HepG2 (cell line): ENCODE measurements at regions not wholly inside any gene's neighbourhood (a gene's known extent, or its start where the extent isn't known, plus 50 kb on each side); places are given as distances from the start of the nearest gene placed in this dataset.

ENCODE experiments used
- ATAC-seq: fragments of 200-7000 bp; cut with Tn5 transposase; 3 replicates; pipeline ENCODE4 v1.9.1; 2020; ENCODE audit warnings: mild to moderate bottlenecking, moderate library complexity
- BruUV-seq: library from RNA; stranded (reverse); fragments of 400-500 nt; replicated peaks from 2 replicates; lab custom pipeline; 2021; lab: Mats Ljungman, UMichigan
- CTCF ChIA-PET: fragments of 300-600 bp; formaldehyde crosslinking; extraction: SDS; loops from one replicate; lab custom pipeline; 2021; ENCODE audit warnings: low total read pairs, inconsistent platforms, low intra/inter-chr PET ratio; lab: Yijun Ruan, JAX
- POLR2A ChIA-PET: fragments of 350-600 bp; sonication (Branson Sonifier 250); formaldehyde crosslinking; loops from one replicate; lab custom pipeline; 2020; ENCODE audit warnings: antibody characterized with exemption, inconsistent platforms; lab: Yijun Ruan, JAX
- DNase-seq: peaks from one replicate; pipeline ENCODE4 v3.0.0-alpha.2; 2015; ENCODE audit warnings: low spot score
- FAIRE-seq: peaks from 3 replicates; lab custom pipeline; 2011; peaks lifted over from hg19 to GRCh38; lab: Jason Lieb, UNC
- H2AFZ ChIP-seq: one replicate; pipeline ENCODE4 v1.6.1; 2011; ENCODE audit warnings: low read length, inconsistent platforms
- H3K27ac ChIP-seq: fragments of 300-600 bp; 3 replicates; pipeline ENCODE4 v1.8.0; 2011; ENCODE audit warnings: mixed run types, mild to moderate bottlenecking, mixed read lengths, low read length, inconsistent platforms; ENCODE audit not compliant: insufficient read depth; ENCODE audit errors: extremely low read length
- H3K27me3 ChIP-seq, 2 experiments: fragments of 200-600 bp in 1 of 2; 2 replicates in 1 of 2; 3 replicates in 1 of 2; pipeline versions ENCODE4 v1.6.0 to v1.8.0; 2011; ENCODE audit warnings: low read length in 2 of 2, mild to moderate bottlenecking in 2 of 2, moderate library complexity in 2 of 2, inconsistent platforms in 1 of 2; ENCODE audit not compliant: insufficient read depth in 2 of 2, control insufficient read depth in 1 of 2
- H3K36me3 ChIP-seq, 2 experiments: fragments of 200-600 bp in 1 of 2; replicated peaks in 1 of 2; 2 replicates in 1 of 2; 3 replicates in 1 of 2; pipeline versions ENCODE4 v1.5.1 to v1.8.0; 2011; ENCODE audit warnings: low read length in 2 of 2, inconsistent platforms in 1 of 2; ENCODE audit not compliant: insufficient read depth in 2 of 2, control insufficient read depth in 1 of 2
- H3K4me1 ChIP-seq: 2 replicates; pipeline ENCODE4 v1.5.1; 2012; ENCODE audit warnings: low read length, inconsistent platforms; ENCODE audit not compliant: insufficient read depth
- H3K4me2 ChIP-seq: 2 replicates; pipeline ENCODE4 v1.6.0; 2011; ENCODE audit warnings: low read depth, low read length, inconsistent platforms
- H3K4me3 ChIP-seq, 3 experiments: fragments of 200-600 bp in 1 of 3; sonication (generic), shearing (Covaris generic) in 1 of 3; replicated peaks in 1 of 3; 2 replicates each; pipeline ENCODE4 v1.5.1; 2011 to 2016; ENCODE audit warnings: low read length in 3 of 3, inconsistent platforms in 2 of 3, low read depth in 2 of 3, mild to moderate bottlenecking in 2 of 3, control low read depth in 1 of 3, mixed read lengths in 1 of 3; ENCODE audit not compliant: insufficient read depth in 1 of 3
- H3K79me2 ChIP-seq: one replicate; pipeline ENCODE4 v1.6.1; 2011; ENCODE audit warnings: low read length, inconsistent platforms; ENCODE audit not compliant: insufficient read depth
- H3K9ac ChIP-seq: 2 replicates; pipeline ENCODE4 v1.6.0; 2011; ENCODE audit warnings: mild to moderate bottlenecking, low read depth, low read length, inconsistent platforms; ENCODE audit not compliant: insufficient read depth
- H3K9me3 ChIP-seq: 2 replicates; pipeline ENCODE4 v1.5.1; 2012; ENCODE audit warnings: mild to moderate bottlenecking, low read length
- H4K20me1 ChIP-seq: 2 replicates; pipeline ENCODE4 v1.6.0; 2011; ENCODE audit warnings: inconsistent platforms, mild to moderate bottlenecking, low read length, moderate library complexity; ENCODE audit not compliant: insufficient read depth
- EED ChIP-seq: sonication (generic); formaldehyde crosslinking; IDR thresholded peaks from 2 replicates; pipeline ENCODE4 v1.5.0; 2020; ENCODE audit warnings: mild to moderate bottlenecking, missing genetic modification reagents
- FOSL2 ChIP-seq: sonication (generic); formaldehyde crosslinking; IDR thresholded peaks from 2 replicates; pipeline ENCODE4 v1.4.0; 2020; ENCODE audit warnings: missing genetic modification reagents
- FOXK2 ChIP-seq: fragments of 450-650 bp; IDR thresholded peaks from 2 replicates; pipeline ENCODE4 v1.6.1; 2016
- HOXA5 ChIP-seq: sonication (generic); formaldehyde crosslinking; IDR thresholded peaks from 2 replicates; pipeline ENCODE4 v1.4.0; 2020; ENCODE audit warnings: missing genetic modification reagents
- MTA3 ChIP-seq: sonication (generic); formaldehyde crosslinking; IDR thresholded peaks from 2 replicates; pipeline ENCODE4 v1.4.0; 2020; ENCODE audit warnings: missing genetic modification reagents
- NBN ChIP-seq: fragments of 450-650 bp; conservative IDR thresholded peaks from 2 replicates; pipeline ENCODE4 v1.6.1; 2017
- PRMT3 ChIP-seq: sonication (generic); formaldehyde crosslinking; IDR thresholded peaks from 2 replicates; pipeline ENCODE4 v1.8.1; 2022; ENCODE audit warnings: low read depth, mild to moderate bottlenecking, moderate library complexity, missing genetic modification reagents, borderline replicate concordance
- PRPF4 ChIP-seq: fragments of 200-400 bp; formaldehyde crosslinking; IDR thresholded peaks from 2 replicates; pipeline ENCODE4 v1.6.1; 2016; ENCODE audit warnings: low read length, low read depth; ENCODE audit not compliant: poor library complexity, severe bottlenecking
- SOX5 ChIP-seq: IDR thresholded peaks from 2 replicates; pipeline ENCODE4 v1.6.1; 2016; ENCODE audit warnings: borderline replicate concordance
- SP1 ChIP-seq, 2 experiments: fragments of 450-650 bp in 1 of 2; sonication (generic) in 1 of 2; formaldehyde crosslinking in 1 of 2; IDR thresholded peaks; 2 replicates each; pipeline versions ENCODE4 v1.4.0 to v1.6.1; 2016 to 2020; ENCODE audit warnings: missing genetic modification reagents in 1 of 2
- ZKSCAN1 ChIP-seq: fragments of 150-350 bp; IDR thresholded peaks from 2 replicates; pipeline ENCODE4 v1.6.1; 2014; ENCODE audit warnings: low read length
- ZNF383 ChIP-seq: sonication (generic); formaldehyde crosslinking; IDR thresholded peaks from 2 replicates; pipeline ENCODE4 v1.4.0; 2020; ENCODE audit warnings: missing genetic modification reagents, mild to moderate bottlenecking, borderline replicate concordance
- ZNF558 ChIP-seq: sonication (generic); formaldehyde crosslinking; IDR thresholded peaks from 2 replicates; pipeline ENCODE4 v1.9.0; 2022; ENCODE audit warnings: mild to moderate bottlenecking, missing genetic modification reagents, borderline replicate concordance
- ZNF605 ChIP-seq: sonication (generic); formaldehyde crosslinking; IDR thresholded peaks from 2 replicates; pipeline ENCODE4 v1.8.0; 2022; ENCODE audit warnings: mild to moderate bottlenecking, missing genetic modification reagents
- ZNF646 ChIP-seq: sonication (generic); formaldehyde crosslinking; IDR thresholded peaks from 2 replicates; pipeline ENCODE4 v1.9.0; 2021; ENCODE audit warnings: mild to moderate bottlenecking, missing genetic modification reagents
- in situ Hi-C: cut with HindIII; loops from 2 replicates; pipeline ENCODE4 v1.10.0; 2017; ENCODE audit warnings: low pct_unique_long_range_greater_than_20kb; ENCODE audit not compliant: extremely low pct_ligation_motif_present
- intact Hi-C: fragments of 100-400 bp; cut with micrococcal nuclease; formaldehyde crosslinking; loops from one replicate; pipeline ENCODE4 v1.10.0; 2022; ENCODE audit not compliant: unreplicated experiment
- TF ChIP-seq, protein P1 (sequence below): sonication (generic); formaldehyde crosslinking; IDR thresholded peaks from 2 replicates; pipeline ENCODE4 v1.8.1; 2022; ENCODE audit warnings: mild to moderate bottlenecking, missing genetic modification reagents
- TF ChIP-seq, protein P2 (sequence below): sonication (generic); formaldehyde crosslinking; IDR thresholded peaks from 2 replicates; pipeline ENCODE4 v1.5.1; 2020; ENCODE audit warnings: missing genetic modification reagents, mild to moderate bottlenecking, borderline replicate concordance
- TF ChIP-seq, protein P3 (sequence below): sonication (generic); formaldehyde crosslinking; IDR thresholded peaks from 2 replicates; pipeline ENCODE4 v1.4.0; 2020; ENCODE audit warnings: missing genetic modification reagents

- H3K27me3 ChIP-seq, result no peaks in the 10 kb centered on the region
- in situ Hi-C loops (no loop called here), intact Hi-C loops (no loop called here)
- DNase-seq (no peak), ATAC-seq (no peak), FAIRE-seq (no peak)
- H3K4me2 ChIP-seq, result no peak overlapping the region
- ChIA-PET POLR2A (no interaction called here), CTCF (no interaction called here)
- H3K9me3 ChIP-seq, result peaks cover 29% of the 10 kb centered on the region
- H4K20me1 ChIP-seq, result no peaks in the 10 kb centered on the region
- no peaks in the 10 kb centered on the region for H3K36me3 ChIP-seq
- no peak overlapping the region for H3K4me3 ChIP-seq
- no TSS peak for BruUV-seq
- no peak overlapping the region for H2AFZ ChIP-seq
- no peak overlapping the region for H3K27ac ChIP-seq
- H3K9ac ChIP-seq, result no peak overlapping the region
- H3K4me1 ChIP-seq, result no peaks in the 10 kb centered on the region
- no peaks in the 10 kb centered on the region for H3K79me2 ChIP-seq
- TF ChIP-seq ZNF558 (CRISPR knock-in tag) (no peak), MTA3 (CRISPR knock-in tag) (no peak), ZNF605 (CRISPR knock-in tag) (no peak), FOSL2 (CRISPR knock-in tag) (no peak), ZKSCAN1 (no peak), ZNF646 (CRISPR knock-in tag) (no peak), EED (CRISPR knock-in tag) (no peak), HOXA5 (CRISPR knock-in tag) (no peak), NBN (no peak), FOXK2 (no peak), PRPF4 (no peak), SP1 (IDR thresholded peaks at IDR 0.05) (no peak), SP1 (CRISPR knock-in tag; IDR thresholded peaks at IDR 0.05) (no peak), PRMT3 (CRISPR knock-in tag) (no peak), ZNF383 (CRISPR knock-in tag) (no peak), SOX5 (CRISPR knock-in tag) (no peak)
- TF ChIP-seq, protein P1, sequence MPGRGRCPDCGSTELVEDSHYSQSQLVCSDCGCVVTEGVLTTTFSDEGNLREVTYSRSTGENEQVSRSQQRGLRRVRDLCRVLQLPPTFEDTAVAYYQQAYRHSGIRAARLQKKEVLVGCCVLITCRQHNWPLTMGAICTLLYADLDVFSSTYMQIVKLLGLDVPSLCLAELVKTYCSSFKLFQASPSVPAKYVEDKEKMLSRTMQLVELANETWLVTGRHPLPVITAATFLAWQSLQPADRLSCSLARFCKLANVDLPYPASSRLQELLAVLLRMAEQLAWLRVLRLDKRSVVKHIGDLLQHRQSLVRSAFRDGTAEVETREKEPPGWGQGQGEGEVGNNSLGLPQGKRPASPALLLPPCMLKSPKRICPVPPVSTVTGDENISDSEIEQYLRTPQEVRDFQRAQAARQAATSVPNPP (CRISPR knock-in tag), result no peak
- TF ChIP-seq, protein P2, sequence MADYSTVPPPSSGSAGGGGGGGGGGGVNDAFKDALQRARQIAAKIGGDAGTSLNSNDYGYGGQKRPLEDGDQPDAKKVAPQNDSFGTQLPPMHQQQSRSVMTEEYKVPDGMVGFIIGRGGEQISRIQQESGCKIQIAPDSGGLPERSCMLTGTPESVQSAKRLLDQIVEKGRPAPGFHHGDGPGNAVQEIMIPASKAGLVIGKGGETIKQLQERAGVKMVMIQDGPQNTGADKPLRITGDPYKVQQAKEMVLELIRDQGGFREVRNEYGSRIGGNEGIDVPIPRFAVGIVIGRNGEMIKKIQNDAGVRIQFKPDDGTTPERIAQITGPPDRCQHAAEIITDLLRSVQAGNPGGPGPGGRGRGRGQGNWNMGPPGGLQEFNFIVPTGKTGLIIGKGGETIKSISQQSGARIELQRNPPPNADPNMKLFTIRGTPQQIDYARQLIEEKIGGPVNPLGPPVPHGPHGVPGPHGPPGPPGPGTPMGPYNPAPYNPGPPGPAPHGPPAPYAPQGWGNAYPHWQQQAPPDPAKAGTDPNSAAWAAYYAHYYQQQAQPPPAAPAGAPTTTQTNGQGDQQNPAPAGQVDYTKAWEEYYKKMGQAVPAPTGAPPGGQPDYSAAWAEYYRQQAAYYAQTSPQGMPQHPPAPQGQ (CRISPR knock-in tag), result no peak
- TF ChIP-seq, protein P3, sequence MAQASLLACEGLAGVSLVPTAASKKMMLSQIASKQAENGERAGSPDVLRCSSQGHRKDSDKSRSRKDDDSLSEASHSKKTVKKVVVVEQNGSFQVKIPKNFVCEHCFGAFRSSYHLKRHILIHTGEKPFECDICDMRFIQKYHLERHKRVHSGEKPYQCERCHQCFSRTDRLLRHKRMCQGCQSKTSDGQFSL, result no peak
Measured at GRCh38 chr11:97620007-97620406, 1230.2 kb downstream of the JRKL start.
